Astrocyte of the spinal cord (primary cell): ENCODE measurements at regions not wholly inside any gene's neighbourhood (a gene's known extent, or its start where the extent isn't known, plus 50 kb on each side); places are given as distances from the start of the nearest gene placed in this dataset.

ENCODE experiments used
- DNase-seq: peaks from one replicate; pipeline ENCODE4 v3.0.0; 2011; ENCODE audit warnings: low read depth, low spot score
- H3K4me3 ChIP-seq: 2 replicates; pipeline ENCODE4 v1.5.1; 2011; ENCODE audit warnings: low read depth, mild to moderate bottlenecking, low read length, moderate library complexity
- CTCF ChIP-seq: IDR thresholded peaks from 2 replicates; pipeline ENCODE4 v1.5.1; 2012; ENCODE audit warnings: low read depth, mild to moderate bottlenecking, low read length, inconsistent platforms
- in situ Hi-C: cut with HindIII; loops from 2 replicates; pipeline ENCODE4 v1.10.0; 2017; ENCODE audit warnings: low sequenced_read_pairs

- DNase-seq = no peak
- in situ Hi-C loops = no loop called here
- no peak for TF ChIP-seq CTCF
- no peak overlapping the region for H3K4me3 ChIP-seq
These were observed 298.7 kb downstream of the RFC3 start for GRCh38 chr13:34116651-34117050.

- no peak overlapping the region for H3K4me3 ChIP-seq
- in situ Hi-C loops = no loop called here
- TF ChIP-seq CTCF = no peak
- DNase-seq = no peak
These were observed 306.8 kb downstream of the RFC3 start for GRCh38 chr13:34124666-34125306.

- no peak for TF ChIP-seq CTCF
- in situ Hi-C loops = no loop called here
These were observed 309.6 kb downstream of the RFC3 start for GRCh38 chr13:34127523-34127922.

GRCh38 chr13:34128661-34129060 is 310.7 kb downstream of the RFC3 start:
- in situ Hi-C loops = no loop called here

More at GRCh38 chr13:34127523-34127922, 309.6 kb downstream of the RFC3 start:
- H3K4me3 ChIP-seq = no peak overlapping the region
- DNase-seq = no peak

GRCh38 chr13:34129436-34129835 is 311.5 kb downstream of the RFC3 start:
- TF ChIP-seq CTCF = no peak
- H3K4me3 ChIP-seq = no peak overlapping the region
- DNase-seq = no peak
- in situ Hi-C loops = no loop called here

More at GRCh38 chr13:34128661-34129060, 310.7 kb downstream of the RFC3 start:
- TF ChIP-seq CTCF = no peak
- H3K4me3 ChIP-seq = no peak overlapping the region
- DNase-seq = no peak

GRCh38 chr13:34137200-34137599 is 319.3 kb downstream of the RFC3 start:
- DNase-seq = no peak
- no peak overlapping the region for H3K4me3 ChIP-seq
- in situ Hi-C loops = no loop called here
- no peak for TF ChIP-seq CTCF
